ENCODE measurements at regions not wholly inside any gene's neighbourhood (a gene's known extent, or its start where the extent isn't known, plus 50 kb on each side); places are given as distances from the start of the nearest gene placed in this dataset.

GRCh38 chr13:22776394-22777186 is 404.2 kb upstream of the SGCG start:
- TF ChIP-seq, protein P1, sequence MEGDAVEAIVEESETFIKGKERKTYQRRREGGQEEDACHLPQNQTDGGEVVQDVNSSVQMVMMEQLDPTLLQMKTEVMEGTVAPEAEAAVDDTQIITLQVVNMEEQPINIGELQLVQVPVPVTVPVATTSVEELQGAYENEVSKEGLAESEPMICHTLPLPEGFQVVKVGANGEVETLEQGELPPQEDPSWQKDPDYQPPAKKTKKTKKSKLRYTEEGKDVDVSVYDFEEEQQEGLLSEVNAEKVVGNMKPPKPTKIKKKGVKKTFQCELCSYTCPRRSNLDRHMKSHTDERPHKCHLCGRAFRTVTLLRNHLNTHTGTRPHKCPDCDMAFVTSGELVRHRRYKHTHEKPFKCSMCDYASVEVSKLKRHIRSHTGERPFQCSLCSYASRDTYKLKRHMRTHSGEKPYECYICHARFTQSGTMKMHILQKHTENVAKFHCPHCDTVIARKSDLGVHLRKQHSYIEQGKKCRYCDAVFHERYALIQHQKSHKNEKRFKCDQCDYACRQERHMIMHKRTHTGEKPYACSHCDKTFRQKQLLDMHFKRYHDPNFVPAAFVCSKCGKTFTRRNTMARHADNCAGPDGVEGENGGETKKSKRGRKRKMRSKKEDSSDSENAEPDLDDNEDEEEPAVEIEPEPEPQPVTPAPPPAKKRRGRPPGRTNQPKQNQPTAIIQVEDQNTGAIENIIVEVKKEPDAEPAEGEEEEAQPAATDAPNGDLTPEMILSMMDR (IDR thresholded peaks at IDR 0.05; ENCODE audit: low read length), result no peak
- no peak for TF ChIP-seq EZH2 (IDR thresholded peaks at IDR 0.05; ENCODE audit: borderline replicate concordance, low read length)
